Stimulated activated CD8-positive, alpha-beta memory T cell treated with anti-CD3 and anti-CD28 coated beads, Interleukin-7, amount 100 ng/mL, for 24 hours (primary cell): ENCODE measurements at regions not wholly inside any gene's neighbourhood (a gene's known extent, or its start where the extent isn't known, plus 50 kb on each side); places are given as distances from the start of the nearest gene placed in this dataset.

ENCODE experiments used
- DNase-seq: peaks from one replicate; pipeline ENCODE4 v3.0.0-alpha.2; 2020; ENCODE audit warnings: low read depth

DNA sequence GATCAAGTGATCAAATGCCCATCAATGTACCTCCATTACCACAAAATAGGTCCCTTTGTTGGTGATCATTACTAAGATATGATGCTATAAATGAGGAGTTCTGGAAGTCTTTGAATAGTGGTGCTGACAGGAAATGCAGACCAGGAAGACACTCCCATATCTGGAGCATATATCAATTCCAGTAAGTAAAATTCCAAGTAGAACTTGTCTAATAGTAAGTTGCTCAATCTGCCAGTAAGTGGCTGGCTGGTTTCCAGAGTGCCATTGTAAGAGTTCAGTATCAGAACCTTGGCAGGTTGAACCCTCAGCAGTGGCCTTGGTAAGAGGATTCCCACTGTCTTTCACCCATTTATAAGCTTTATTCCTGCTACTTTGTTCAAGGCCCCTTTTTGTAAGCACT, 379.9 kb upstream of the RBMS3 start:
- DNase-seq: no peak

DNA sequence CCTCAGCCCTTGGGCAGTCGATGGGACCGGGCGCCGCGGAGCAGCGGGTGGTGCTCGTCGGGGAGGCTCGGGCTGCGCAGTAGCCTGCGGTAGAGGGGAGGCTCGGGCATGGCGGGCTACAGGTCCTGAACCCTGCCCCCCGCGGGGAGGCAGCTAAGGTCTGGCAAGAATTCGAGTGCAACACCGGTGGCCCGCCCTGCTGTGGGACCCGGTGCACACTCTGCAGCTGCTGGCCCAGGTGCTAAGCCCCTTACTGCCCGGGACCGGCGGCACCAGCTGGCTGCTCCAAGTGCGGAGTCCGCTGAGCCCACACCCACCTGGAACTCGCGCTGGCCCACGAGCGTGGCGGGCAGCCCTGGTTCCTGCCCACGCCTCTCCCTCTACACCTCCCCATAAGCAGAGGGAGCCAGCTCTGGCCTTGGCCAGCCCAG, 377.7 kb upstream of the RBMS3 start:
- DNase-seq: no peak

DNA sequence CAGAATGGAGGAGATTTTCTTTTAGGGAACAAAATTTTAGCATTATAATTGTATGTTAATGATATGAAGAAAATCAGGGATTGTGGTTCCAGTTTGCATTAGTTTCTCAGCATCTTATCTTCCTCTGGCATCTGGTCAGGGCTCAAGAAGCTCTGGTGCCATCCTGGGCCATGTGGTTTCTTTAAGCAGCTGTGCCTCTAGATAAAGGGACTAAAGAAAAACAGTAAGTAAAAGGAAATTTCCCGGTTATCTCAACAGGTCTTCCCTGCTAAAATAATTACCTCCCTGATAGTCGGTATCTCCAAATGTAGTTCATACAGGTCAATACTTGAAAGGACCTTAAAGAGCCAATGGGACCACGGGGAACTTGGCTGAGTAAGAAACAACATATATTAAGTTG, 375.1 kb upstream of the RBMS3 start:
- DNase-seq: no peak

DNA sequence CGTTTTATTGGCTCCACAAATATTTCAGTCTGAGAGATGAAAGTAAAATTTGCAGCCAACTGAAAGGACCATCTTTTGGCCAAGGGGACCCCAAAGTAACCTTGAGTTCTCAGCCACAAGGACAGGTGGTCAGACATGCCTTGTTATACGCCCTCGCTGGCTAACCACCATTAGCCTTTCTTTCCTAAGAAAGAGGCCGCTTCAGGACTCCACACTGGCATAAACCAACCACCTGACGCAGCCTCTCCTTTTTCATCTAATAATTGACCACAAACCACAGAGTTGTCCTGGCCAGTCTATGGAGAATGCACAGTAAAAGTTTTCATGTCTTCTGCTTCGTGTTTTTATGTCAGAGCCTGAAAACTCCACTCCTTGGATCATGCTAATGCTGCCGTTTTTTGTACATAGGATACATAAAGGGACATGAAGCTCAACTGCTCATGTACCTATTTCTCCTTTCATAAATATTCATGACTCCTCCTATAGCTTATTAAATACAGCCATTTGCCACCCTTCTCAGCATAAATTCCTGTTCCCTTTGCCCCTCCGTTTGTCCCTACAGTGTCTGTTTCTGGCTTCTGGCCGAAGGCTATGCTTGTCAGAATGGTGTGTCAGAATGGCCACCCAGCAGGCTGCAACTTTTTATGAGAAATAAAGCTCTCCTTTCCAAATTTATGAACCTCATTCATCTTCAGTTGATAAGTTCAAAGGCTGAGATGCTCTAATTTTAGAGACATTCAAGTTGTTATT, 374.1 kb upstream of the RBMS3 start:
- DNase-seq: no peak

DNA sequence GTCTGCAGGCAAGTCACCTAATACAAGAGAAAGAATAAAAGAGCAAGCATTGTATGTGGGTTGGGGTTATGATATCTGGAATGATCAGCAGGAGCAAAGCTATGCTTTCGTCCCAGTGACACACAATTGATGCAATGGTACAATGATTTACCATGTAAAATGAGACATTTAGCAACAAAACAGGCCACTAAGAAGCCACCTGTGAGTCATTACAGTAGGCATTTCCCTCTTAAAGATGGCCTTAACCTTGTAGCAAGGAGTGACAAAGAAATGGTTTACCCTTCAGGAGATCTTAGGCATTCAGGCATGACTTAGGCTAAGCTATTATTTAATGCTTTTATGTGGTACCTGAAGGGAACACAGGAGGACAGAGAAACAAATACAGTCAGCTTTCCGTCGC, 373.3 kb upstream of the RBMS3 start:
- DNase-seq: no peak

DNA sequence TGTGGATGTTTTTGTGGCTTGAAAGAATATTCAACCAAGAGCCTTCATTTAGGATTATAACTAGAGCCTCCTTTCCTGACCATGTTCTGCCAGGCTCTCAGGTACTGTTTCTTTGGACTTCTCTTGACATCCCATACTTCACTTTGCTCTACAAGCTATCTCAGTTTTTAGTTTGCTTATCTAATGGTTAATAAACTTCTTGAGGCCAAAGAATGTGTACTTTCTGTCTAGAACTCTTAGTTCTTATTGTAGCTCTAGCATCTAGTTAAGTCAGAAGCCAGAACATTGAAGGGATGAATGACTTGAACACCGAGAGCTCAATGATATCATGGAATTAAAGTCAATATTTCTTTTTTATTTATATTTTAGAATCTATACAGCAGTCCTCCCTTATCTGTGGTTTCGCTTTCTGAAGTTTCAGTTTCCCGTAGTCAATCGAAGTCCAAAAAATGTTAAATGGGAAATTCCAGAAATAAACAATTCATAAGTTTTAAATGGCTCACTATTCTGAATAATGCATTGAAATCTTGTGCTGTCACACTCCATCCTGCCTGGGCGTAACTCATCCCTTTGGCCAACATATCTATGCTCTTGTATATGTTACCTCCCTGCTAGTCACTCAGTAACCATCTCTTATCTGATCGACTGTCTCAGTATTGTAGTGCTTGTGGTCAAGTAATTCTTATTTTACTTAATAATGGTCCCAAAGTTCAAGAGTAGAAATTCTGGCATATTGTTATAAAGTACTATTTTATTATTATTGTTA, 368.6 kb upstream of the RBMS3 start:
- no peak for DNase-seq

DNA sequence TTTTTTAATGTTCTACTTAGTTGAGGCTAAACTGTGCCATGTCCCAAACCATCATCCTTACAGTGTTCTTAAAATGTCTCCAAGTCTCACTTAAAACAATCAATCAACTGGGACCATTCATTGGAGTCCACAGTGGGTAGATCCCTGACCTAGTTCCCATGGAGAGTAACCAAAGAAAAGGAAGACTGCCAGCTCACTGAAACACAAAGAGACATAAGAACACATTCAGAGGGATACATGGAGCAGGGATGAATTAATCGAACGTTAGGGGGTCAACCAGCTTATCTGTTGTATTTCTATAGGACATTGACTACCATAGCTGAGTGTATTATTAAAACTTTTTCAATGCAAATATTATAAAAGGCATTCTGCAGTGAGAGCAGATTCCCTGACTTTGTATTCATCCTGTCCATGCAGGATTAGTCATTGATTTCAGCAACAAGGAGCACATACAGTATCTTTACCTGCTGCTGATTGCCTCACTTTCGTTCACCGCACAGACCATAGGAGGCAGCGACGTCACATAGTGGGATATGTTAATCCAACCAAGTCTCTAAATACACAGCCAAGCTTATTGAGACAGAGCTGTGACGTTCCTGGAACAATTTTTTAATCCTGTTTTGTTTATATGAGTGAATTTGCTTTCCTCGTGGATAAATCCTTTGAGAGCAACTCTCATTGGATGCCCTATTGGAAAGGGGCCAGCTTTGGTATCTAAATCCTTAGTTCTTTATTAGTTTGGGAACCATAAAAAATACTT, 364.9 kb upstream of the RBMS3 start:
- no peak for DNase-seq

DNA sequence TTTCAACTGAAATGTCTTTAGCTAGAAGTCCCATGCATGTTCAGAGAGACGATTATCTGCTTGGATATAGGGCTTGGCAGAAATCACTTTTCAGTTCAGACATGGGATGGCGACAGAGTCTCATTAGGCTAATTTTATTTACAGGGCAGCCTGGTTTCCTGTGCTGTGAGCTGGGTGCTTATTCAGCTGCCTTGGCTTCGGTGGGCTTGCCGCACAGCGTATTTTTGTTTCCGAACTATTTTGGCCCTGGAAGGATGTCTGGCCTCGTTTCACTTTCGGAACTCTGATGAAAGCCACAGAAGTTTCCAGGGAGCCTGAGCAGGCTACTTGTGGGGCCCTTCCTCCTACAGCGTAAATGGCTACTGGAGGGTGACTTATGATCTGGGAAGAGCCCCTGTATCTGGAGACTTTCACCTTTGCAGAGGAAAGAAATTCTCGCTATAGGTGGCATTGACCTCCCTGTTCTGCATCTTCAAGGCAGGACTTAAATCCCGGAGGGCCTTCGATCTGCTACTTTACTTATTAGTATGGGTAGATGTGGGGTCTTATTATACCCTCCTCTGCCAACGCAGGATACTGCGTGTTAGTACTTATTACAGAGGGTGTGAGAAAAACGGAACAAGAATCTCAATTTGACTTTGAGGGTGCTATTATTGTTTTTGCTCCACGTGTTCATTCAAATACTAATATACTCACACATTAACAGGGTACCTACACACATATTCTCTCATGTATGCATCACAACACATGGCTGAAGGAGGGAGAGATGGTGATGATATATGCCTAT, 364.0 kb upstream of the RBMS3 start:
- no peak for DNase-seq

DNA sequence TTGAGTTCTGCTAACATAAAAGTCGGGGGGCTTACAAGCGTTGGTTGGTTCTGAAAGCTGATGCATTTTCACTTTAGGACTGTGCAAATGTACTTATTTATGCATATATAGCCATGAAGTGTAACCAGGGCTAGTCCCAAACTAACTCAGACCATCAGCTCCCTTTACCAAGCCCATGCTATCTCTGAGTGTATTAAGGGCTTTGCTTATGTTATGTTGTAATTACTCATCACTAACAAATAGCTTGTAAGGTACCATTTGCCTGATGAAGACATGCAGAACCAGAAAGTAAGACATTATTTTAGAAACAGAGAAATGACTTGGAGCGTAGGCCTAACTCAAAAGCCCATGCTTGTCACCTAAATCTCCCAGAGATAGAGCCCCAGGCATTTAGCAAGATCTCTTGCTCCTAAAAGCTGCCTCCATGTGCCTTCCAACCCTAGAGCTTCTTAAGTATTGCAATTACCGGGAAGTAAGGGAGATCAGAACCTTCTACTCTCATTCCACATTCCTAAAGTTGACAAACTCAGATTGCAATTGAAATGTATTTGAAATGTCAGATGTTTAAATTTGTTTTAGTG, 362.9 kb upstream of the RBMS3 start:
- DNase-seq: no peak

DNA sequence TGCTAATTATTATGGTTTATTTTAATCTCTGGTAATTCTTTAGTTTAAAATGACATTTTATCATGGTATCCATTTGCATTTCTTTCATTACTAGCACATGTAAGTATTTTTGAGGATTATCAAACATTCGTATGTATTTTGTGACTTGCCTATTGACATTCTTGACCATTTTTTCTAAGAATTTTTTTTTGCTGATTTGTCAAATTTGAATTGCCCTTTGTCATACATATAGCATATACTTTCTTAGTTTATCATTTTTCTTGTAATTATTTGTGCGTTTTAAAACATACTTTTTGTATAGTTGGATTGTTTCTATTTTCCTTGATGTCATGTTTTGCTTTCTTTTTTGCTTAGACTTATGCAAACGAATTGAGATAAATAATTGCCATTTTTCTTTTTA, 358.5 kb upstream of the RBMS3 start:
- DNase-seq: no peak

DNA sequence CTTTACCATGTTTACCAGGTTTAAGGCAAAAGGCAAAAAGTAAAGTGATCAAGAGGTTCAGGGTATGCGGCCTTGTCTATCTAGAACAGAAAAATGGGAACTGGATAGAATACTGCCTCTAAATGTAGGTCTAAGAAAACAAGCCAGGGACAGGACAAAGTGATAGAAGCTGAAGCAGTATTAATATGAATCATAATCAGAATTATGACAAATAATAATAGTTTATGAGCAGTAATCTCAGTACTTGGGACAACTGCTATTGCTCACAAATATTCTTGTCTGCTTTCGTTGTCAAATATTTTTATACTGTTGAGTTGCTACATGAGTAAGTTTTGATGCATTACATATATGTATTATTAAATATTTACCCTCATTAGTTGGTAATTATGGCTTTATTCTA, 356.9 kb upstream of the RBMS3 start:
- no peak for DNase-seq

DNA sequence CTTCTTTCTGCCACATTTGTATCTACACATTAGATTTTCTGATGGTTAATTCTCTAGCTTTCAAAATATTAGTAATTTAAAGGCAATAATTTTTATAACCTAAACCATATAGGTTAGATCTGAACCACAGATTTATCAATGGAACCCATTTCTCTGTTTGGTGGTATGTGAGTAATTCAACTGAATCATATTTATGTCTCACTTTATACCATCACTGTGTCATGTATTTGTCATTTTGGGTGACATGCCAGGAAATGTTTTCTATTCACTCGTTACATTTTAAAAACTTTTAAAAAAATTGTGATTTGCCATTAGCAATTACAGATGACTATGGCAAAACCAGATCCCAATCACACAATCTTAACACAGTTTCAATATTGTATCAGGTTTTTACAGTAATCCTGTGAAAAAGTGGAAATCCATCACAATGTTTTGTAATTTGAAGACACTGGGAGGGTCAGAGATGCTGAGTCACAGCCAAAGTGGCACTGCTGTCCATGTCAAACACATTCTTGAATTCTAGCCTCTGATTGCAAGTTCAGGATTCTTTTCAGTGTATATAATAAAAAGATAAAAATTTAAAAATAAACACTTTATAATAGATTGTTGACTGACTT, 356.0 kb upstream of the RBMS3 start:
- DNase-seq: no peak

DNA sequence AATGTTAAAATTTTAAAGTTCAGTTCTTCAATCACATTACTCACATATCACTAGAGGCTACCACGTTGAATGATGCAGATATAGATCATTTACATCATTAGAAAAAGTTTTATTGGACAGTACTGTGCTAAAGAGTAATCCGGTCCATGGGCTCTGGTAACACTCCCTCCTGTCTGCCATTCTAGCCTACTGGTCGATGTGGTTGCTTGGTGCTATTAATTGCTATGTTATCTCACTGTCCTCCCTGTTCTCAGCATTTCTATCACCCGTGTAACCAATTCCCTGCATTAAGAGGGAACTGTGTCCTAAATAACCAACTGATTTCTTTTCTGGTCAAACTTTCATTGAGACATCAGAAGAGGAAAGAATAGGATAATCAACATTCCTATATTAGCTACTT, 347.5 kb upstream of the RBMS3 start:
- DNase-seq: no peak

DNA sequence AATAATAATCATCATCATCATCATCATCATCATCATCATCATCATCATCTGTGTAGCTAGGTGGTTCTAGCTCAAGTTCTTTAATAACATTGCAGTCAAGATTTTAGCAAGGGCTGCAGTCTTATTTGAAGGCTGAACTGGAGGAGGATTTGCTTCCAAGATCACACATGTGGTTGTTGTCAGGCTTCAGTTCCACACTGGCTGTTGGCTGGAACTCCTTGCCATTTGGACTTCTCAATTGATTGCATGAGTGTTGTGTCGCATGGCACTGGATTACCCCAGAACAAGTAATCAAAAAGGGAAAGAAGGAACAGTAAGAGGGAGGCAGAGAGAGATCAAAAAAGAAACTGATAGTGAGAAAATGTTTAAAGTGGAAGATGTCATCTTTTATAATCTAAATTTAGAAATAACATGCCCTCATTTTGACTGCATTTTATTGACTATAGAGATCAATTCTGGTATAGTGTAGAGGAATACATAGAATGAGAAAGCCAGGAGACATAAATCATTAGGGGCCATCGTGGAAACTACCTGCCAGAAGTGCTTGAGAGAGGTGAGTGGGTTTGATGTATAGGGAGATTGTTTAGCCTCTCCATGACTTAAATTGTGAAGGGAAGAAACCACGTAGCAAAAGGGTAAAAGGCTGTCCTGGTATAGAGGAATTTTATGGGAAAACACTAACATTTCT, 346.6 kb upstream of the RBMS3 start:
- no peak for DNase-seq

DNA sequence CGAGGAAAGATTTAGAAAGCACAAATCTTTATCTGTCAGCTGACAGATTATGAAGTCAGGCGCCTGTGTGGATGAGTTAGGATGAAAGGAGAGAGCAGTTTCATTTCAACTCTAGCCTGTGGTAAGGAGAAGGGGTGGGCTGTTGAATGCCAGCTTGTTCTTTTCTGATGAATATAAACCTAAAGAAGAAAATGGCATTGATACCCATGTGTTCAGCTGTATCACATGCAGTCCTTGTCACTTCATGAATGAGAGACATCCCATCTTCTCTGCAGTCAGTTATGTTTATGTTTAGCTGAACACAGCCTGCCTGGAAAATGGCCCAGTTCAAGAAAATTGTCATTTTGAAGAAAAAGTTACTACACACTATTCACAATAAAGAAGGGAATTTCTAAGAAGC, 345.7 kb upstream of the RBMS3 start:
- no peak for DNase-seq

DNA sequence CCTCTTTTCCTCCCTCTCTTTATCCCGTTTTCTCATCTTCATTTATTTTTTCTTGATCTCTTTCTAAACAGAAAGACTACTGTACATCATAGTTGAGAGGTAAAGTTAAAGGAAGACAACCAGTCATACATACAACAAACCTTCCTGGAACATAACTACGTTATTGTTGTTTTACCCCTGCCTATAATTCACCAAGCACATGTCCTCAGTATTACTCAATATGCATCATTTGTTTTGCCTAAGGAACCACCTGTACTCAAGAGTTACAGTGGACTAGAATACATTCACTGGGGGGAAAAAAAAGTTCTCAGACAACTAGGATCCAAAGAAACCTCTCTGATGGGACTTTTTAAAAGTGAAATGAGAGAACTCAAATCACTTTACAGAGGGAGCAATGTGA, 344.7 kb upstream of the RBMS3 start:
- DNase-seq: no peak

DNA sequence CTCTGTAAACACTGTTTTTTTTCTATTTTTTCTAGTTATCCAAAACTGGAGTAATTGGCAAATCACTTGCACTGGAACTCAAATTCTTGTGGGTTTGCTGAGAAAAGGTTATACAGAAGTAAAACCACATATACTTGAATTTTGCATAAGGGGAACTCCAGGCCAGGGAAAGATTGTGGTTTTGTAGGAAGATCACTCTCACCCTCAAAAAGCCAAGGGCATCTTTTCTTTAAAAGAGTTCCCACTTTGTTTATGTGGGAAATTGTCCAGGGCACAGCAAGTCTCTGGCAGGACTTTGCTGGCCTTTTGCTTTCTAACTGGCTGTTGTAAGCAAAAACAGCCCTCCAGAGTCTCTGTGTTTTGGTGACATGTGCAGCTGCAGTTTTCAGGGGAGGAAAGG, 340.3 kb upstream of the RBMS3 start:
- no peak for DNase-seq

DNA sequence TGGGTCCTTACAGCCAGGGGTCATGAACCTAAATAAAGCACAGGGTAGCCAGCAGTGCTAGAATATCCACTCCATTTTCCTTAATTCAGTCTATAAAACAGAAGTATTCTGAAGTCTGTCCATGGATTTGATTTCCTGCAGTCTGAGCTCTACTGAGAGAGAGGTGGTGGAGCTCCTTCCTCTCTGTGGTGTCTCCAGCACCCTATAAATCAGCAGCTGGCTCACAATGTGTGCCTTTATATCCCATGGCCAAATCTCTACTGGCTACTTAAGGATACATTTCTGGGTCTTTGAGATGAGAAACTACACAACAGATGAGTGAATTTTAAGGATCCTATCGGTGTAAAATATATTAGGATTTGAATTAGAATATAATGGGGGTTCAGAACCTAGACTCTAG, 339.9 kb upstream of the RBMS3 start:
- no peak for DNase-seq

DNA sequence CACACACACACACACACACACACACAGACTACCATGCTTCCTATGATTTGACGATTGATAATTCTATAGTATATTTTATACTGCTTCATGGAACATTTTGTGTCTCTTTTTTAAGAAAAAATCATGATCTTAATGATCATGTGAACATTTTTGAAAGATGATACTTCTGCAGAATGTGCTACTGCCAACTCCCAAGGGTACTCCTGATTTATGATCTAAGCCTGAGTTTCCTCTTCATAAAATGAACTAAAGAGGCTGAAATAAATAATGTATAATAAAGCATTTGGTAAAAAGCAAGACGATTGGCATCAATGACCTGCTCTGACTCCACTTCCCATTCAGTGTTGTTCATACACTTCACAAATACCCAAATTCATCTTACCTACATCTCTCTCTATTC, 333.8 kb upstream of the RBMS3 start:
- DNase-seq: no peak

DNA sequence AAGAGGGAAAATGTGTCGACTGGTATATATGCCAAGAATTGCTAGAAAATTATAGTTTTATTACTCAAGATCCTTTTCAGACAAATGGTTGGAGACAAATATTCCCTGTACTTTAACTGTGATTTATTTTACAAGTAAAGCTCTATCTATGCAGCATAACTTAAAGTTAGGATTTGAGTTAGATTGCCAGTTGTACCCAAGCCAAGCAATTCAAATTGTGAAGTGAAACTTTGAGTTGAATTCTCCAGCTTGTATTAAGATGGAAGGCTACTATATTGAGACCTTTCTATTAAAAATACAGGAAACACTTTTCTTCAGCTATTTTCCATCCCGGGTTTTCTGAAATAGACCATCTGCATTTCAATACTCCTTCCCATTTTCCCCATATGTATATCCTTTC, 333.1 kb upstream of the RBMS3 start:
- DNase-seq: no peak

DNA sequence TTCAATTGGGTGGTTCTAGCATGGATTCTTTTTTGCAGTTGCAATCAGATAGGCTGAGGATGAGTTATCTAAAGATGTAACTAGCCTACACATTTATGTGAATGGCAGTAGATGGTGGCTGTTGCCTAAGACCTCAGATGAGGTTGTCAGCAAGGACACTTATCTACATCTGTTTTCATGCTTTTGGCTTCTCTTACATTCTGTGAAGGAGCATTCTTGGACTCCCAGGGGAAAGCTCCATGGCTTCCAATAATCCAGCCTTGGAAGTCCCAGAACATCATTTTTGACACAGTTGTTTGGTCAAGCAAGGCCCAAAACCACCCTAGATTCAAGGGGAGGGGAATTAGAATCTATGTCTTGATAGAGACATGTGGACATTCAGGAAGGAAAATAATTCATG, 332.2 kb upstream of the RBMS3 start:
- DNase-seq: no peak
